ENCODE measurements at regions not wholly inside any gene's neighbourhood (a gene's known extent, or its start where the extent isn't known, plus 50 kb on each side); places are given as distances from the start of the nearest gene placed in this dataset.

- TF ChIP-seq GATA2 (IDR thresholded peaks at IDR 0.05; ENCODE audit: low read depth, low read length) (no peak), GATA3 (IDR thresholded peaks at IDR 0.05; ENCODE audit: low read depth, low read length) (no peak)
Measured at GRCh38 chr1:82491301-82492048, 690.7 kb downstream of the ADGRL2 start.
